GM19351 (cell line): ENCODE measurements at regions not wholly inside any gene's neighbourhood (a gene's known extent, or its start where the extent isn't known, plus 50 kb on each side); places are given as distances from the start of the nearest gene placed in this dataset.
A peak's percentile ranks its signal among the peaks of the same experiment; 100 is the strongest.

ENCODE experiments used
- ATAC-seq: cut with Tn5 transposase; IDR thresholded peaks from one replicate; pipeline ENCODE4 v1.9.1; 2021; ENCODE audit warnings: mild to moderate bottlenecking, moderate library complexity; ENCODE audit not compliant: unreplicated experiment

- no peak for ATAC-seq
Measured at GRCh38 chr12:94722664-94723063, 72.3 kb upstream of the TMCC3 start.

DNA sequence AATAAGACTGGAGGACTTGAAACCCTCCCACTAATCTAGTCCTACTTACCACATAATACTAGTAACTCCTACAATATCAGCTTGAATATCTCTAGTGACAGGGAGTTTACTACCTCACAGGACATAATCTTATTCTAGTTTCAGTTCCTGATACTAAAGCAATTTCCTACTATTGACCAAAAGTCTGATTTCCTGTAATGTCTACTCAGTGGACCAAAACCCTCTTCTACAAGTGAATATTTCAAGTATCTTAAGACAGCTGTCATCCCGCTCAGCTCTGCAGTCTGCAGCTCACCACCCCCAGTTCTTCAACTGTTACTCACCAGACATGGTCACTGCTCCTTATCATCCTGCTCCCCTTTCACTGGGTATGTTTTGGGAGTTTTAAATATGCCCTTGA lies 70.8 kb upstream of the TMCC3 start:
- peak; percentile 80 for ATAC-seq

- no peak for ATAC-seq
Measured at GRCh38 chr12:94718114-94718513, 67.8 kb upstream of the TMCC3 start.

- ATAC-seq, result no peak
Measured at GRCh38 chr12:94717656-94718055, 67.3 kb upstream of the TMCC3 start.

GRCh38 chr12:94717108-94717507 lies 66.8 kb upstream of the TMCC3 start:
- no peak for ATAC-seq

GRCh38 chr12:94716339-94716738 lies 66.0 kb upstream of the TMCC3 start:
- ATAC-seq, result no peak

DNA sequence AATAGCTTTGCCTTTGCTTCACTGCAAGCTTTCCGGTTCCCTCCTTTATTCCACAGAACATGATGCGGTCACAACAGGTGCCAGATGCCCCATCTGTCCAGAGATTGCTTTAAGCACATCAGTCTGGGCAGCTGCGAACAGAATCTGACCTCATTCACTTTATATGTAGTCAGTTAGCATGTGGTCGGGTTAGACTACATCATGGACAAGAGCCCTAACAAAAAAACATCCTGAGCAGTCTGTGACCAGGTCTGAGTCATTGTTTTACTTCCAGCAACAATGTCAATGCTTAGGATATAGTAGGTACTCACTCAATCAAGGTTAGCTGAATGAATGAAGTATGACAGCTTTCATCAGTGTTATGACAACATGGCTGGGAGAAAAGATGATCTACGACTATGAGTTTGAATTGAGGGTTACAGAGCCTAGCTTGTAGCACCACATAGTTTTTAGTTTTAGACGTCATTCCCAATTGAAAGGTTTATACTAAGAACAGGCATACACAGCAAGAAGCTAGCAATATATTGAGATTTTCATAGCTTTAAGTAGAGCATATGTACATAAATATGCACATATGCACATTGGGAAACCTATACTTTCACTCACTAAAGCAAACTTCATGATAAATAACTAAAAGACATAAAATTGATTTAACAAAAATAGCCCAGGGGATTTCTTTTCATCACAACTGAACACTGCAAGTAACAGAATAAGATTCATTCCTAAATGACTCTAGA lies 64.2 kb upstream of the TMCC3 start:
- ATAC-seq, result no peak

DNA sequence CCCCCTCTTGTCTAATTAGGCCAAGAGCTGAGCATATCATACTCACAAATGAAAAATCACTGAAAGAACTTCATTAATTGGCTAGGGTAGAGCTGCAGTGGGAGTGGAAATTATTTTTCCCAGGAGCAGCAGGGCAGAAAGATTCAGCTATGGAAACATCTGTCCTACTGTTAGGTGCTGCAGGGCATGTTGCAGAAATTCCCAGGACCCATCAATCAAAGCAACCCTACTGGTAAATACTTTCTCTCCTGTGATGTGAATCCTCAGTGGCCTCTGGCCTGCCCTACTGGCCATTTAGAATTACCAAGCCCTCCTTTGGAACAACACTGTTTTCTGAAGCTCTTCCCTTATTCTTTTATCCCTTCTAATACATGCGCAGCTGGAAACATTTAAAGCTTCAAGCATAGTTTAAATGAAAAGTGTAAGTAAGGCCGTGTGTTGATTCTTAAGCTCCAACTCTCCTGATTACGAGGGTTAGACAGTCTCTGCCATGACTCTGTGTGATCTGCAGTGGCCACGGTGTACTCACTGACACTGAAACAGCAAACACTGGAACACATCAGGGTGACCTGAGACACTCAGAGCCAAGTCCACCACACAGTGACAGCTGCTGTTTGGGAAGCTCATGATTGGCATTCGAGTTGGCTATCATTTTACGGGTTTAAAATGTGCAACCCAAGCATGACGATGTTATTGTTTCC lies 62.6 kb upstream of the TMCC3 start:
- ATAC-seq, result no peak

DNA sequence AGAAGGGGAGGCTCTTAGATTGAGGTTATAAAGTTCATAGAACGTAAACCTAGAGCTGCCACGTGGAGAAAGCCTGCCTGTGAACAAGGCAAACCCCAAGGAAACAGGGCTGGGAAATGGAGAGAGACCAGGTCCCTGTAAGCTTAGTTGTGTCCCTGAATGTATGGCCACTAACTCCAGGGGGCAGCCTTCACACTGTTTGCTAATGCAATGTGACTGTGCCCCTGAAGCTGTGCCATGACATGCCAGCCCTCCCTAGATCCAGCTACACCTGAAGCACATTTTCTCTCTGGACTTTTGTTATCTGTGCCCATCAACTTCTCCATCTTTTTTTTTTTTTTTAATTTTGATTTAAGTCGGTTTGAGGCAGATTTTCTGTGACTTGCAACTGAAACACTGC lies 60.6 kb upstream of the TMCC3 start:
- no peak for ATAC-seq

DNA sequence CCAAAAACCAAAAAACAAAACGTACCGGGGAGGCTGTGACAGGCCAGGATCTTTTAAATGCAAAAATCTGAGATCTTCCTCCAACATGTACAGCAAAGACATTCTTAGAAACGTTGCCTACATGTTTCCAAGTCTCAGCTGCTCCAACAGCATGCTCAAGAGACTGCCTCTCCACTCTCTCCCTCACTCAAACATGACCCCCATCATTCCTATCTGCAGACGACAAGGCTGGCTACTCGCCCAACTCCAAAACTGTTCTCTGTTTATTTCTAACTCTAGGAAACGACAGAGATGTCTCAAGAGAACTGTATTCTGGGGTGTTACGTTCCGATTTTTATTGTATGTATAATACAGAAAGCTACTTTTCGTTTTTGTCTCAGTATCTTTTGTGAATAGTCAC lies 57.5 kb upstream of the TMCC3 start:
- ATAC-seq, result no peak

- no peak for ATAC-seq
Measured at GRCh38 chr12:94707036-94707435, 56.7 kb upstream of the TMCC3 start.

DNA sequence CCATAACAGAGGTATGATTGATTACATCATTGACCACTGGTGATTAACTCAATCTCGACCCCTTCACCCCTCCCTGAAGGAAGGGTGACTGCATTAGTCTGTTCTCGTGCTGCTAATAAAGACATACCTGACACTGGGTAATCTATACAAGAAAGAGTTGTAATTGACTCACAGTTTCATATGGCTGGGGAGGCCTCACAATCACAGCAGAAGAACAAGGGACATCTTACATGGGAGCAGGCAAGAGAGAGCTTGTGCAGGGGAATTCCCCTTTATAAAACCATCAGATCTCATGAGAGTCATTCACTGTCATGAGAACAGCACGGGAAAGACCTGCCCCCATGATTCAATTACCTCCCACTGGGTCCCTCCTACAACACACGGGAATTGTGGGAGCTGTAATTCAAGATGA lies 55.9 kb upstream of the TMCC3 start:
- ATAC-seq, result peak; percentile 75

DNA sequence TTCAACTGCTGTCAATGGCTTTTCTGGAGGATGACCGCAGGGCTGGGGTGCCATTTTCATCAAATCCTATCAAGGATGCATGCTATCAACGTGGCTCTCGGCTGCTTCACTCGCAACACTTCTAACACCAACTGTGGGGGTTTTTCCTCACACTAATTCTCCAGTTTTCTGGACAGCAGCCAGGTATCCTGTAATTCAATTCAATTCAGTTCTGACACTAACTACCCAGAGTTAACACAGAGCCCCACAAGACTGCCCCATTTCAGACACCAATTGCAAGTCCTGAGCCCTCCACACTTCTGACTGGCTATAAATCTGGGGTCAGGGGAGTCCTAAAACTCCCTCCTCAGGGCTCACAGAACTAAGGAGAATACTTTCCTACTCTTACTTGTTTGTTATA lies 55.3 kb upstream of the TMCC3 start:
- no peak for ATAC-seq

- no peak for ATAC-seq
Measured at GRCh38 chr12:94704452-94705306, 54.3 kb upstream of the TMCC3 start.

- no peak for ATAC-seq
Measured at GRCh38 chr12:94702696-94703095, 52.3 kb upstream of the TMCC3 start.

GRCh38 chr12:94701711-94702110 lies 51.4 kb upstream of the TMCC3 start:
- ATAC-seq, result no peak

GRCh38 chr12:94700662-94701061 lies 50.3 kb upstream of the TMCC3 start:
- ATAC-seq, result no peak
